Mucosa of rectum (tissue), 2 donors: ENCODE measurements at regions not wholly inside any gene's neighbourhood (a gene's known extent, or its start where the extent isn't known, plus 50 kb on each side); places are given as distances from the start of the nearest gene placed in this dataset.

ENCODE experiments used
- H3K27ac ChIP-seq, 2 donors: one replicate each; pipeline ENCODE4 v1.7.0; 2013; ENCODE audit warnings: inconsistent platforms in 2 of 2, low read depth in 2 of 2, low read length in 2 of 2
- H3K27me3 ChIP-seq, 2 donors: one replicate each; pipeline ENCODE4 v1.7.0; 2013; ENCODE audit warnings: low read length in 2 of 2; ENCODE audit not compliant: control insufficient read depth in 2 of 2, insufficient read depth in 2 of 2
- H3K36me3 ChIP-seq, 2 donors: one replicate each; pipeline ENCODE4 v1.7.0; 2013; ENCODE audit warnings: low read length in 2 of 2; ENCODE audit not compliant: control insufficient read depth in 2 of 2, insufficient read depth in 2 of 2
- H3K4me1 ChIP-seq, 2 donors: one replicate each; pipeline ENCODE4 v1.7.0; 2013; ENCODE audit warnings: low read length in 2 of 2, mild to moderate bottlenecking in 1 of 2; ENCODE audit not compliant: control insufficient read depth in 2 of 2, insufficient read depth in 2 of 2
- H3K4me3 ChIP-seq, 2 donors: one replicate each; pipeline ENCODE4 v1.7.0; 2013; ENCODE audit warnings: low read length in 2 of 2
- H3K9ac ChIP-seq, 2 donors: one replicate each; pipeline ENCODE4 v1.7.0; 2013; ENCODE audit warnings: low read length in 2 of 2, low read depth in 1 of 2, mild to moderate bottlenecking in 1 of 2
- H3K9me3 ChIP-seq, 2 donors: one replicate each; pipeline ENCODE4 v1.7.0; 2013; ENCODE audit warnings: low read length in 2 of 2; ENCODE audit not compliant: control insufficient read depth in 2 of 2
- donor health status: healthy.
- donor health status: Normal muscosa, but diverticular disease.

- H3K27me3 ChIP-seq = no peaks in the 10 kb centered on the region
- no peak overlapping the region for H3K27ac ChIP-seq
- no peaks in the 10 kb centered on the region for H3K36me3 ChIP-seq
- no peaks in the 10 kb centered on the region for H3K4me1 ChIP-seq
- H3K9ac ChIP-seq = no peak overlapping the region
- no peaks in the 10 kb centered on the region for H3K9me3 ChIP-seq
- no peak overlapping the region for H3K4me3 ChIP-seq
Observed at GRCh38 chr20:58579819-58580473, 64.7 kb upstream of the APCDD1L start.

GRCh38 chr20:58579069-58579818 lies 64.0 kb upstream of the APCDD1L start:
- Histone ChIP-seq H3K4me3 (no peak overlapping the region), H3K9me3 (no peaks in the 10 kb centered on the region), H3K4me1 (no peaks in the 10 kb centered on the region), H3K9ac (no peak overlapping the region), H3K36me3 (no peaks in the 10 kb centered on the region), H3K27ac (no peak overlapping the region), H3K27me3 (no peaks in the 10 kb centered on the region)

GRCh38 chr20:58577871-58578598 lies 62.8 kb upstream of the APCDD1L start:
- no peaks in the 10 kb centered on the region for H3K36me3 ChIP-seq
- H3K27ac ChIP-seq = no peak overlapping the region

GRCh38 chr20:58577139-58577806 lies 62.1 kb upstream of the APCDD1L start:
- Histone ChIP-seq H3K27ac (no peak overlapping the region), H3K36me3 (no peaks in the 10 kb centered on the region), H3K9me3 (no peaks in the 10 kb centered on the region), H3K4me1 (no peaks in the 10 kb centered on the region), H3K9ac (no peak overlapping the region), H3K4me3 (no peak overlapping the region), H3K27me3 (no peaks in the 10 kb centered on the region)

More at GRCh38 chr20:58577871-58578598, 62.8 kb upstream of the APCDD1L start:
- Histone ChIP-seq H3K4me3 (no peak overlapping the region), H3K4me1 (no peaks in the 10 kb centered on the region), H3K27me3 (no peaks in the 10 kb centered on the region), H3K9ac (no peak overlapping the region), H3K9me3 (no peaks in the 10 kb centered on the region)

- no peaks in the 10 kb centered on the region for H3K36me3 ChIP-seq
- peaks cover 0 to 4% of the 10 kb centered on the region in 2 donors for H3K4me1 ChIP-seq
- H3K27ac ChIP-seq = no peak overlapping the region
- H3K4me3 ChIP-seq = no peak overlapping the region
- H3K9ac ChIP-seq = no peak overlapping the region
- H3K27me3 ChIP-seq = no peaks in the 10 kb centered on the region
- H3K9me3 ChIP-seq = no peaks in the 10 kb centered on the region
Observed at GRCh38 chr20:58576603-58576970, 61.4 kb upstream of the APCDD1L start.

- no peaks in the 10 kb centered on the region for H3K36me3 ChIP-seq
- H3K27ac ChIP-seq = no peak overlapping the region
- H3K9ac ChIP-seq = no peak overlapping the region
- H3K9me3 ChIP-seq = no peaks in the 10 kb centered on the region
- H3K27me3 ChIP-seq = no peaks in the 10 kb centered on the region
- H3K4me1 ChIP-seq = peaks cover 0 to 7% of the 10 kb centered on the region in 2 donors
- no peak overlapping the region for H3K4me3 ChIP-seq
Observed at GRCh38 chr20:58575776-58576602, 60.8 kb upstream of the APCDD1L start.

GRCh38 chr20:58574469-58574868 lies 59.3 kb upstream of the APCDD1L start:
- Histone ChIP-seq H3K36me3 (no peaks in the 10 kb centered on the region), H3K9me3 (no peaks in the 10 kb centered on the region), H3K27me3 (no peaks in the 10 kb centered on the region), H3K4me1 (peaks cover 0 to 7% of the 10 kb centered on the region in 2 donors), H3K27ac (no peak overlapping the region), H3K9ac (no peak overlapping the region), H3K4me3 (no peak overlapping the region)

GRCh38 chr20:58573986-58574385 lies 58.8 kb upstream of the APCDD1L start:
- H3K27ac ChIP-seq = no peak overlapping the region
- no peak overlapping the region for H3K4me3 ChIP-seq
- H3K36me3 ChIP-seq = no peaks in the 10 kb centered on the region
- peaks cover 0 to 7% of the 10 kb centered on the region in 2 donors for H3K4me1 ChIP-seq
- no peaks in the 10 kb centered on the region for H3K9me3 ChIP-seq
- H3K9ac ChIP-seq = no peak overlapping the region
- H3K27me3 ChIP-seq = no peaks in the 10 kb centered on the region

GRCh38 chr20:58573257-58573656 lies 58.1 kb upstream of the APCDD1L start:
- Histone ChIP-seq H3K9me3 (no peaks in the 10 kb centered on the region), H3K36me3 (no peaks in the 10 kb centered on the region), H3K4me3 (no peak overlapping the region), H3K27me3 (no peaks in the 10 kb centered on the region), H3K9ac (no peak overlapping the region), H3K27ac (no peak overlapping the region), H3K4me1 (peaks cover 0 to 7% of the 10 kb centered on the region in 2 donors)
